Upper lobe of left lung (tissue), 6 donors: ENCODE measurements at regions not wholly inside any gene's neighbourhood (a gene's known extent, or its start where the extent isn't known, plus 50 kb on each side); places are given as distances from the start of the nearest gene placed in this dataset.

Source experiments
- ATAC-seq, 2 donors: fragments of 200-7000 bp; cut with Tn5 transposase; one replicate each; pipeline ENCODE4 v1.9.1; 2022; ENCODE audit warnings: mild to moderate bottlenecking in 2 of 2, moderate library complexity in 2 of 2; ENCODE audit not compliant: low FRiP score in 2 of 2
- DNase-seq, 2 donors: peaks; one replicate each; pipeline ENCODE4 v3.0.0-alpha.2; 2019 to 2020
- H3K27ac ChIP-seq, 4 donors: fragments of 200-600 bp; sonication (generic); one replicate each; pipeline ENCODE4 v1.5.1; 2016 to 2019
- H3K27me3 ChIP-seq, 4 donors: fragments of 200-600 bp; sonication (generic); one replicate each; pipeline ENCODE4 v1.5.1; 2017 to 2019
- H3K36me3 ChIP-seq, 4 donors: fragments of 200-600 bp; sonication (generic); one replicate each; pipeline ENCODE4 v1.5.1; 2016 to 2019
- H3K4me1 ChIP-seq, 4 donors: fragments of 200-600 bp; sonication (generic); one replicate each; pipeline ENCODE4 v1.5.1; 2018 to 2019
- H3K4me3 ChIP-seq, 4 donors: fragments of 200-600 bp; sonication (generic); one replicate each; pipeline ENCODE4 v1.5.1; 2017 to 2019; ENCODE audit warnings: mild to moderate bottlenecking in 2 of 4, moderate library complexity in 1 of 4
- H3K9me3 ChIP-seq, 4 donors: fragments of 200-600 bp; sonication (generic); one replicate each; pipeline ENCODE4 v1.5.1; 2018 to 2019
- CTCF ChIP-seq, 6 experiments: fragments of 450-650 bp in 4 of 6; fragments of 200-600 bp in 2 of 6; sonication (generic) in 2 of 6; IDR thresholded peaks; one replicate each; pipeline ENCODE4 v1.5.1; 2016 to 2019; ENCODE audit warnings: antibody characterized with exemption in 6 of 6
- EP300 ChIP-seq, 4 donors: sonication (generic); formaldehyde crosslinking; IDR thresholded peaks; one replicate each; pipeline ENCODE4 v1.5.1; 2017; ENCODE audit warnings: antibody characterized with exemption in 4 of 4, control low read depth in 2 of 4
- POLR2A ChIP-seq, 4 donors: fragments of 450-650 bp; IDR thresholded peaks; one replicate each; pipeline ENCODE4 v1.5.1; 2016 to 2017; ENCODE audit warnings: antibody characterized with exemption in 4 of 4, mild to moderate bottlenecking in 2 of 4
- POLR2AphosphoS5 ChIP-seq, 2 donors: sonication (generic); formaldehyde crosslinking; IDR thresholded peaks; one replicate each; pipeline ENCODE4 v1.5.1; 2017; ENCODE audit warnings: antibody characterized with exemption in 2 of 2
- WGBS, 2 donors: methylation state at CpG; one replicate each; pipeline ENCODE4 v1.1.5; 2017 to 2018; 5-methylcytosine and 5-hydroxymethylcytosine counted together
- donor health status: DM: no; HTN: no; CAD: no; lungs with moderate emphysema.
- donor health status: DM: no; HTN: yes; CAD: no; lungs with severe emphysema.

- DNase-seq (no peak), ATAC-seq (no peak)
- Histone ChIP-seq H3K9me3 (no peaks in the 10 kb centered on the region), H3K4me1 (no peaks in the 10 kb centered on the region), H3K27me3 (no peaks in the 10 kb centered on the region), H3K4me3 (no peak overlapping the region), H3K36me3 (no peaks in the 10 kb centered on the region), H3K27ac (no peak overlapping the region)
- WGBS, 2 donors = 85 to 89% methylated on average over 3 of the region's 3 CpGs
- no peak for TF ChIP-seq EP300 (IDR thresholded peaks at IDR 0.05)
- TF ChIP-seq CTCF (IDR thresholded peaks at IDR 0.05) = no peak
- no peak for TF ChIP-seq POLR2A (IDR thresholded peaks at IDR 0.05)
- TF ChIP-seq POLR2AphosphoS5 (IDR thresholded peaks at IDR 0.05) = no peak
Observed at GRCh38 chr1:57800376-57800775, 376.5 kb upstream of the DAB1 start.

DNA sequence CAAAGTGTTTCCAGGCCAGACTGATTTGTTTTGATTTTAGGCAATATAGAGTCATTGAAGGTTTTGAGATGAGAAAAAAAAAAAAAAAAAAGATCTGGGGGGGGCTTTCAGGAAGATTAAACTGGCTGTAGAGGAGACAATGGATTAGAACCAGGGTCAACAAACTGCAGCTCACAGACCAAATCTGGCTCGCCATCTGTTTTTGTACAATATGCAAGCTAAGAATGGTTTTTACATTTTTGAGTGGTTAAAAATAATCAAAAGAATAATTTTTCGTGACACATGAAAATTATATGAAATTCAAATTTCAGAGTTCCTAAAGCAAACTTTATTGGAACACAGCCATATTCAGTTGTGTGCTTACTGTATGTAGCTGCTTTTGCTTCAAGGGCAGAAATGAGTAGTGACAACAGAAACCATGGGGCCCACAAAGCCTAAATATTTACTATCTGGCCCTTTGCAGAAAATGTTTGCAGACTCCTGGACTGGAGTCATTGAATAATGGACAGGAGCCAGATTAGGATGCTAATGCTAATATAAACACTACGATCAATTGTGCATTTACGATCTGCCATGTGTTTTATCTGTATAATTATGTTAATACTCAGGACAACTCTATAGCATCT, 375.7 kb upstream of the DAB1 start:
- Histone ChIP-seq H3K4me1 (no peaks in the 10 kb centered on the region), H3K27me3 (no peaks in the 10 kb centered on the region), H3K4me3 (no peak overlapping the region), H3K36me3 (no peaks in the 10 kb centered on the region), H3K27ac (no peak overlapping the region), H3K9me3 (no peaks in the 10 kb centered on the region)
- no peak for DNase-seq
- ATAC-seq = no peak
- WGBS, 2 donors = 50 to 75% methylated on average over 4 of the region's 4 CpGs
- TF ChIP-seq POLR2AphosphoS5 (IDR thresholded peaks at IDR 0.05) (no peak), POLR2A (IDR thresholded peaks at IDR 0.05) (no peak), CTCF (IDR thresholded peaks at IDR 0.05) (no peak), EP300 (IDR thresholded peaks at IDR 0.05) (no peak)

- Histone ChIP-seq H3K9me3 (no peaks in the 10 kb centered on the region), H3K36me3 (no peaks in the 10 kb centered on the region), H3K4me1 (no peaks in the 10 kb centered on the region), H3K27ac (no peak overlapping the region), H3K4me3 (no peak overlapping the region), H3K27me3 (no peaks in the 10 kb centered on the region)
- no peak for DNase-seq
- ATAC-seq = no peak
- WGBS, 2 donors = 27 to 64% methylated on average over 1 of the region's 1 CpG
- no peak for TF ChIP-seq POLR2AphosphoS5 (IDR thresholded peaks at IDR 0.05)
- TF ChIP-seq POLR2A (IDR thresholded peaks at IDR 0.05) = no peak
- no peak for TF ChIP-seq CTCF (IDR thresholded peaks at IDR 0.05)
- TF ChIP-seq EP300 (IDR thresholded peaks at IDR 0.05) = no peak
Observed at GRCh38 chr1:57798543-57798942, 374.7 kb upstream of the DAB1 start.

- 44 to 70% methylated on average over 3 of the region's 3 CpGs for WGBS, 2 donors
- H3K27me3 ChIP-seq = no peaks in the 10 kb centered on the region
- no peak overlapping the region for H3K27ac ChIP-seq
- H3K4me1 ChIP-seq = no peaks in the 10 kb centered on the region
- no peak for DNase-seq
- ATAC-seq = no peak
- no peaks in the 10 kb centered on the region for H3K9me3 ChIP-seq
- no peaks in the 10 kb centered on the region for H3K36me3 ChIP-seq
- TF ChIP-seq POLR2AphosphoS5 (IDR thresholded peaks at IDR 0.05) = no peak
- TF ChIP-seq POLR2A (IDR thresholded peaks at IDR 0.05) = no peak
- no peak for TF ChIP-seq CTCF (IDR thresholded peaks at IDR 0.05)
- no peak overlapping the region for H3K4me3 ChIP-seq
Observed at GRCh38 chr1:57797084-57797483, 373.2 kb upstream of the DAB1 start.

DNA sequence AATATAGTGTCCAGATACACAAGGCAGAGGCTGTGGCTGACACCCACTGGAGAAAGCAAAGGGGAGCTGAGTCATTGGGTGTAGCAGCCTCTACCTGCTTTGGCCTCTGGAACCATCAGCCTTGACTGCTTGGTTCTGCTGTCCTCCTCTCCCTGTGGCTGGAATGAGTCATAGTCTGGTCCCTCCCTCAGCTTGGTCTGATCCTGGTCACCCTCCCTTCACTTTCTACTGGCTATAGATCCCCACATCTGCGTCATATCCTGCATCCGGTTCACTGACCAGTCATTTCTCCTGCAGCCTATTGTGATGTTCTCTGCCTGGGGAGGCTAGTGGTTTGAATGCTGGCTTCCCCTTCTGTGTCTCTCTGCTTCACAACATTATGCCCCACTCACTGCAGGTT, 372.8 kb upstream of the DAB1 start:
- no peak for ATAC-seq
- no peaks in the 10 kb centered on the region for H3K9me3 ChIP-seq
- no peak for TF ChIP-seq CTCF (IDR thresholded peaks at IDR 0.05)
- no peak for TF ChIP-seq EP300 (IDR thresholded peaks at IDR 0.05)
- TF ChIP-seq POLR2A (IDR thresholded peaks at IDR 0.05) = no peak
- TF ChIP-seq POLR2AphosphoS5 (IDR thresholded peaks at IDR 0.05) = no peak
- no peaks in the 10 kb centered on the region for H3K27me3 ChIP-seq
- H3K36me3 ChIP-seq = no peaks in the 10 kb centered on the region
- H3K4me1 ChIP-seq = no peaks in the 10 kb centered on the region
- 69 to 86% methylated on average over 2 of the region's 2 CpGs for WGBS, 2 donors
- no peak for DNase-seq
- H3K27ac ChIP-seq = no peak overlapping the region
- H3K4me3 ChIP-seq = no peak overlapping the region
